ENCODE measurements at regions not wholly inside any gene's neighbourhood (a gene's known extent, or its start where the extent isn't known, plus 50 kb on each side); places are given as distances from the start of the nearest gene placed in this dataset.

GRCh38 chr20:20847814-20848213 lies 135.4 kb upstream of the RALGAPA2 start:
- TF ChIP-seq, protein P1, sequence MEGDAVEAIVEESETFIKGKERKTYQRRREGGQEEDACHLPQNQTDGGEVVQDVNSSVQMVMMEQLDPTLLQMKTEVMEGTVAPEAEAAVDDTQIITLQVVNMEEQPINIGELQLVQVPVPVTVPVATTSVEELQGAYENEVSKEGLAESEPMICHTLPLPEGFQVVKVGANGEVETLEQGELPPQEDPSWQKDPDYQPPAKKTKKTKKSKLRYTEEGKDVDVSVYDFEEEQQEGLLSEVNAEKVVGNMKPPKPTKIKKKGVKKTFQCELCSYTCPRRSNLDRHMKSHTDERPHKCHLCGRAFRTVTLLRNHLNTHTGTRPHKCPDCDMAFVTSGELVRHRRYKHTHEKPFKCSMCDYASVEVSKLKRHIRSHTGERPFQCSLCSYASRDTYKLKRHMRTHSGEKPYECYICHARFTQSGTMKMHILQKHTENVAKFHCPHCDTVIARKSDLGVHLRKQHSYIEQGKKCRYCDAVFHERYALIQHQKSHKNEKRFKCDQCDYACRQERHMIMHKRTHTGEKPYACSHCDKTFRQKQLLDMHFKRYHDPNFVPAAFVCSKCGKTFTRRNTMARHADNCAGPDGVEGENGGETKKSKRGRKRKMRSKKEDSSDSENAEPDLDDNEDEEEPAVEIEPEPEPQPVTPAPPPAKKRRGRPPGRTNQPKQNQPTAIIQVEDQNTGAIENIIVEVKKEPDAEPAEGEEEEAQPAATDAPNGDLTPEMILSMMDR (conservative IDR thresholded peaks at IDR 0.05): no peak
- H3K36me3 Mint-ChIP-seq: no peaks in the 10 kb centered on the region
- DNase-seq (ENCODE audit: extremely low spot score, unreplicated experiment): no peak
- no peaks in the 10 kb centered on the region for H3K9me3 Mint-ChIP-seq
- H3K27me3 Mint-ChIP-seq: peaks cover 12% of the 10 kb centered on the region
- H3K4me1 Mint-ChIP-seq (ENCODE audit: unreplicated experiment): peaks cover 4% of the 10 kb centered on the region
- H3K4me3 Mint-ChIP-seq: peak overlapping the region; percentile 56
- no peak overlapping the region for H3K27ac Mint-ChIP-seq

DNA sequence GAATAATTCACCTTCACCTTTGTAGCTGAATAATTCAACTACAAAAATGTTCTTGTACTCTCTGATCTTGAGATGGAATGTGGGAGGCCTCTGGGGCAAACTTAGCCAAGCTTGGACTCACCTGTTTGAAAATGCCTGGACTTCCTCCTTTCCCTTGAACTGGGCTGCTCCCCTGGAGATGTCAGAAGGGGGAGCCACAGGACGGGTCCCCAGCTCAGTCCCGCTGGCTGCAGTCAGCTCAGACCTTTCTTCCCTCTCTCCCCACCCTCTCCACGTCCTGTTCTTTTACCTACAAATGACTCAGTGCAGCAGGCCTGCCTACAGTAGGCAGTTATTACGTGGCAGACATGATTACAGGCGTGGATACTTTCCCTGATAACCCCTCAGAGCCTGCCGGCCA lies 131.5 kb upstream of the RALGAPA2 start:
- no peaks in the 10 kb centered on the region for H3K9me3 Mint-ChIP-seq
- H3K27me3 Mint-ChIP-seq: peaks cover 14% of the 10 kb centered on the region
- no peak for DNase-seq (ENCODE audit: extremely low spot score, unreplicated experiment)
- H3K36me3 Mint-ChIP-seq: no peaks in the 10 kb centered on the region
- TF ChIP-seq, protein P1 (conservative IDR thresholded peaks at IDR 0.05): no peak
- H3K4me3 Mint-ChIP-seq: no peak overlapping the region
- H3K4me1 Mint-ChIP-seq (ENCODE audit: unreplicated experiment): no peaks in the 10 kb centered on the region
- H3K27ac Mint-ChIP-seq: no peak overlapping the region

DNA sequence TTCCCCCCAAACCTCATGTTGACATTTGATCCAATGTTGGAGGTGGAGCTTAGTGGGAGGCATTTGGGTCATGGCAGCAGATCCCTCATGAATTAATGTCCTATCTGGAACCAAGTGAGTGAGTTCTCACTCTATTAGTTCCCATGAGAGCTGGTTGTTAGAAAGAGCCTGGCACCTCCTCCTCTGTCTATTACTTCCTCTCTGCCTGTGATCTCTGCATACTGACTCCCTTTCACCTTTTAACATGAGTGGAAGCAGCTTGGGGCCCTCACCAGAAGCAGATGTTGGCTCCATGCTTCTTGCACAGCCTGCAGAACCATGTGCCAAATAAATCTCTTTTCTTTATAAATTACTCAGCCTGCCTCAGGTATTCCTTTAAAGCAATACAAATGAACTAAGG lies 127.3 kb upstream of the RALGAPA2 start:
- H3K4me1 Mint-ChIP-seq (ENCODE audit: unreplicated experiment): no peaks in the 10 kb centered on the region
- no peak overlapping the region for H3K27ac Mint-ChIP-seq
- no peak overlapping the region for H3K4me3 Mint-ChIP-seq
- H3K36me3 Mint-ChIP-seq: no peaks in the 10 kb centered on the region
- no peak for DNase-seq (ENCODE audit: extremely low spot score, unreplicated experiment)
- TF ChIP-seq, protein P1 (conservative IDR thresholded peaks at IDR 0.05): no peak
- peaks cover 45% of the 10 kb centered on the region for H3K27me3 Mint-ChIP-seq
- H3K9me3 Mint-ChIP-seq: no peaks in the 10 kb centered on the region

- TF ChIP-seq, protein P1 (conservative IDR thresholded peaks at IDR 0.05): peak; percentile 91
- no peak for DNase-seq (ENCODE audit: extremely low spot score, unreplicated experiment)
- H3K27ac Mint-ChIP-seq: no peak overlapping the region
- H3K4me3 Mint-ChIP-seq: peak overlapping the region; percentile 19
- H3K36me3 Mint-ChIP-seq: no peaks in the 10 kb centered on the region
- H3K27me3 Mint-ChIP-seq: peaks cover 54% of the 10 kb centered on the region
- no peaks in the 10 kb centered on the region for H3K4me1 Mint-ChIP-seq (ENCODE audit: unreplicated experiment)
- no peaks in the 10 kb centered on the region for H3K9me3 Mint-ChIP-seq
These were observed 125.2 kb upstream of the RALGAPA2 start for GRCh38 chr20:20837574-20838021.

DNA sequence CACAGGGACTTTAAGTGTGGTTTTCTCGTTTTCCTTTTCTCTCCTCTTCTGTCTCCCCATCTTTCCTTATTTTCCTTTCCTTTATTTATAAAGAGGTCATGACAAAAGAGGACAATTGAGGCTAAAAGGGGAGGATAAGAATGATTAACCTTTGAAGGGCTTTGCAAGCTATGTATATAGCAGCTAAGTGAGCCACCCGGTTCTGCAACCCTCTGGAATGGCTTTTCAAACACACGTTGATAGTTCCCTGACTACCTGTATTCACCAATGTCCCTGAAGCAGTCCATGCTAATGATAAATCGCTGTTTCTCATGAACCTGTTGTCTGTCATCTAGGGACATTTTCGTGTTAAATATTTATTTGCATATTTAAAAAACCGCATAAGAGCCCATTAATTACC lies 124.4 kb upstream of the RALGAPA2 start:
- Mint-ChIP-seq H3K36me3 (no peaks in the 10 kb centered on the region), H3K27ac (no peak overlapping the region), H3K4me3 (no peak overlapping the region), H3K27me3 (peaks cover 57% of the 10 kb centered on the region), H3K4me1 (ENCODE audit: unreplicated experiment) (no peaks in the 10 kb centered on the region), H3K9me3 (no peaks in the 10 kb centered on the region)
- DNase-seq (ENCODE audit: extremely low spot score, unreplicated experiment): no peak
- TF ChIP-seq, protein P1 (conservative IDR thresholded peaks at IDR 0.05): no peak

GRCh38 chr20:20835897-20836296 lies 123.5 kb upstream of the RALGAPA2 start:
- peaks cover 61% of the 10 kb centered on the region for H3K27me3 Mint-ChIP-seq
- no peaks in the 10 kb centered on the region for H3K9me3 Mint-ChIP-seq
- no peak overlapping the region for H3K4me3 Mint-ChIP-seq
- no peak overlapping the region for H3K27ac Mint-ChIP-seq
- no peaks in the 10 kb centered on the region for H3K4me1 Mint-ChIP-seq (ENCODE audit: unreplicated experiment)
- H3K36me3 Mint-ChIP-seq: no peaks in the 10 kb centered on the region
- TF ChIP-seq, protein P1 (conservative IDR thresholded peaks at IDR 0.05): no peak
- DNase-seq (ENCODE audit: extremely low spot score, unreplicated experiment): no peak
